IgD-negative memory B cell (primary cell): ENCODE measurements at regions not wholly inside any gene's neighbourhood (a gene's known extent, or its start where the extent isn't known, plus 50 kb on each side); places are given as distances from the start of the nearest gene placed in this dataset.

Experiments used
- H3K27ac Mint-ChIP-seq, 3 donors: one replicate each; pipeline ENCODE4 v1.8.0; 2020 to 2022; ENCODE audit warnings: mild to moderate bottlenecking in 3 of 3, mixed read lengths in 3 of 3, moderate library complexity in 1 of 3
- H3K27me3 Mint-ChIP-seq: one replicate; pipeline ENCODE4 v1.8.0; 2021; ENCODE audit warnings: mixed read lengths
- H3K36me3 Mint-ChIP-seq: one replicate; pipeline ENCODE4 v1.8.0; 2020; ENCODE audit warnings: mild to moderate bottlenecking, mixed read lengths
- H3K4me1 Mint-ChIP-seq, 3 donors: one replicate each; pipeline ENCODE4 v1.8.0; 2020 to 2022; ENCODE audit warnings: mixed read lengths in 3 of 3, mild to moderate bottlenecking in 1 of 3
- H3K4me3 Mint-ChIP-seq, 4 donors: one replicate each; pipeline ENCODE4 v1.8.0; 2020 to 2022; ENCODE audit warnings: mild to moderate bottlenecking in 4 of 4, mixed read lengths in 4 of 4, moderate library complexity in 3 of 4
- H3K9me3 Mint-ChIP-seq, 3 donors: one replicate each; pipeline ENCODE4 v1.8.0; 2020 to 2021; ENCODE audit warnings: mixed read lengths in 3 of 3, mild to moderate bottlenecking in 1 of 3

GRCh38 chrX:151796576-151796975 lies 62.0 kb downstream of the CNGA2 start:
- Mint-ChIP-seq H3K4me3 (no peak overlapping the region), H3K9me3 (peaks cover 0 to 3% (median 0%) of the 10 kb centered on the region in 3 donors), H3K36me3 (no peaks in the 10 kb centered on the region), H3K27ac (no peak overlapping the region), H3K4me1 (peaks cover 0 to 2% (median 0%) of the 10 kb centered on the region in 3 donors), H3K27me3 (peaks cover 3% of the 10 kb centered on the region)

DNA sequence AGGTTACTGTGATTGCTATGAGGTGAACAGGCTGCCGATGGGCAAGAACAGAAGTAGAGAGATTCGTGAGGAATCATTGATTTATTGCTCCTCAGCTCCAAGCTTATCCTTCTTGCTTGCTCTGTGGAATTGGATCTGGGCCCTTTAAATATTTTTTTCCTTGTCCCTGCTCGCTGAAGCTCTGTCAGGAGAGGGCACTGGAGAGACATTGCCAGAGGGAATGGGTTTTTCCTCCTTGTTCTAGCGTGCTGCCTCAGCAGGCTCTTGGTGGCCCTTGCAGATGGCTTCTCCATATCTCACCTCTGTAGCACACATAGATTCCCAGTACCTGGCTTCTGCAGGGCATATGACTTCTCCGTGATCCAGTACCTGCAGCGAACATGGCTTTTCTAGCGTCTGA lies 67.4 kb downstream of the CNGA2 start:
- no peaks in the 10 kb centered on the region for H3K36me3 Mint-ChIP-seq
- H3K27ac Mint-ChIP-seq, result no peak overlapping the region
- peaks cover 0 to 2% (median 0%) of the 10 kb centered on the region in 3 donors for H3K4me1 Mint-ChIP-seq
- peaks cover 3% of the 10 kb centered on the region for H3K27me3 Mint-ChIP-seq
- H3K9me3 Mint-ChIP-seq, result peaks cover 0 to 3% (median 0%) of the 10 kb centered on the region in 3 donors
- no peak overlapping the region for H3K4me3 Mint-ChIP-seq

DNA sequence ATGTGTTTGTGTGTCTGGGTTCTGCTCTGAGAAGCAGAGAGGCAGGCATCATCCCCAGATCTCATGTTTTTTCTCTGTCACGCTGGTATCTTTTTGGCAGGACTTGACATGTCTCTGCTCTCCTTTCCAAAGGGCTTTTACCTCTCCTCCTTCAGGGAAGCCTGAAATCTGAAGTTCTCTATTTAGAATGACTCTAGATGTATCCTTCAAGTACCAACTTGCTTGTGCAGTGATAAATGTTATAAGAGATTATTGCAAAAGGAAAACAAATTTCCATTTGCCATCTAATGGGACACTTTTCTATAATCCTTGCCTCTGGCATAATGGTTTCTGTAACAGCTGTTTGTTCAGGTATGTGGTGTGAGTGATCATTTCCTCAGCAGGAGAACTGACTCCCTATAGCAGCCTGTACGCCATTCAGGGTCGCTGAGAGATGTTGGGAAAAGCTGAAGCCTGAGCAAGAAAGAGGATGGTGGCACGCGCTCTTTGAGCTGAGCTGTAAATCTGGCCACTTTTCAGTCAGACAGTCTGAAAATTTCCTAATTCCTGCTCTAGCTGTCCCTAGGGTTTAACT lies 72.5 kb downstream of the CNGA2 start:
- no peaks in the 10 kb centered on the region for H3K4me1 Mint-ChIP-seq
- H3K9me3 Mint-ChIP-seq, result peaks cover 0 to 6% (median 3%) of the 10 kb centered on the region in 3 donors
- H3K27me3 Mint-ChIP-seq, result no peaks in the 10 kb centered on the region
- H3K27ac Mint-ChIP-seq, result peak overlapping the region in 1 of 3 donors; percentile 2
- H3K36me3 Mint-ChIP-seq, result no peaks in the 10 kb centered on the region
- no peak overlapping the region for H3K4me3 Mint-ChIP-seq

GRCh38 chrX:151812661-151813060 lies 78.1 kb downstream of the CNGA2 start:
- Mint-ChIP-seq H3K4me3 (no peak overlapping the region), H3K27me3 (no peaks in the 10 kb centered on the region), H3K27ac (no peak overlapping the region), H3K36me3 (no peaks in the 10 kb centered on the region), H3K4me1 (no peaks in the 10 kb centered on the region), H3K9me3 (peaks cover 0 to 7% (median 0%) of the 10 kb centered on the region in 3 donors)

DNA sequence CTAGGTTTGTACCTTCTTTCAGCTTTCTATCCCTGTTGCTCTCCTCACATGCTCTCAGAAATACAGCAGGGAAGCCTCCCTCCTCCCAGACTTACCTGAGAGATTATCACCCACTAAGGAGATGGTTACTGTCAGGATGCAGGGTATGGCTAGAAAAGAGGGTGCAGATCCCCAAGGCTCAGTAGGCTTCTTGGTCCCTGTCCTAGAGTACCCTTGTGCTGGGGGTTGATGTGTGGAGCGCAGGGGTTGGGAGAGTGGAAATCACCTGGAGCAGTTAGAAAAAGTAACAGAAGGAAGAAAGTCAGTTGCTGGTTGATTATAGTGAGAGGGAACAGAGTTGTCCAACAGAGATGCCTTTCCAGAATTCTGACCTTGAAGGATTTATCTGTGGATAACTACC lies 80.2 kb downstream of the CNGA2 start:
- Mint-ChIP-seq H3K27ac (no peak overlapping the region), H3K27me3 (no peaks in the 10 kb centered on the region), H3K4me3 (no peak overlapping the region), H3K36me3 (no peaks in the 10 kb centered on the region), H3K4me1 (no peaks in the 10 kb centered on the region), H3K9me3 (peaks cover 0 to 2% (median 0%) of the 10 kb centered on the region in 3 donors)

- Mint-ChIP-seq H3K4me3 (no peak overlapping the region), H3K4me1 (no peaks in the 10 kb centered on the region), H3K9me3 (peaks cover 0 to 2% (median 0%) of the 10 kb centered on the region in 3 donors), H3K27ac (no peak overlapping the region), H3K36me3 (no peaks in the 10 kb centered on the region), H3K27me3 (no peaks in the 10 kb centered on the region)
These were observed 80.9 kb downstream of the CNGA2 start for GRCh38 chrX:151815398-151815797.

GRCh38 chrX:151816934-151817333 lies 82.4 kb downstream of the CNGA2 start:
- no peaks in the 10 kb centered on the region for H3K27me3 Mint-ChIP-seq
- H3K9me3 Mint-ChIP-seq, result peaks cover 0 to 2% (median 0%) of the 10 kb centered on the region in 3 donors
- H3K4me1 Mint-ChIP-seq, result no peaks in the 10 kb centered on the region
- H3K36me3 Mint-ChIP-seq, result no peaks in the 10 kb centered on the region
- no peak overlapping the region for H3K4me3 Mint-ChIP-seq
- H3K27ac Mint-ChIP-seq, result no peak overlapping the region

GRCh38 chrX:151818828-151819227 lies 84.3 kb downstream of the CNGA2 start:
- H3K27me3 Mint-ChIP-seq, result no peaks in the 10 kb centered on the region
- no peaks in the 10 kb centered on the region for H3K36me3 Mint-ChIP-seq
- H3K4me1 Mint-ChIP-seq, result no peaks in the 10 kb centered on the region
- H3K9me3 Mint-ChIP-seq, result peaks cover 0 to 2% (median 0%) of the 10 kb centered on the region in 3 donors
- H3K4me3 Mint-ChIP-seq, result no peak overlapping the region
- no peak overlapping the region for H3K27ac Mint-ChIP-seq

DNA sequence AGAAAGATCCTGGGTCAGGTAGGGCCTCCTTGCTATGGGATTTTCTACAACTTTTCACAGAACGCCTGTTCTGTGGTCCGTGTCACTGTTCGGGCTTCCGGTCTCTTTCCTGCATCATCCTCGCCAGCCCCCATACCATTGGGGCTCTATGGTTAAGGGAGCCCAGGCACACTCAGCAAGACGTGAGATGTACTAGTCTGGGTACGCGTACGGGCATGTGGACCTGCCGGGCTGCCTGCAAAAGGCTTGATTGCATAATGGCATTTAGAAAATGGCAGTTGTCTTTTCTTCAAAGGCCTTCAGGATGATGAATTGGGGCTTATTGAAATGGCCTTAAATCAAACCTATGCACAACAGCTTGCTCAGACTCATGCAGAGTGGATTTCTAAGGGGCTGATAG lies 86.7 kb downstream of the CNGA2 start:
- no peak overlapping the region for H3K4me3 Mint-ChIP-seq
- H3K9me3 Mint-ChIP-seq, result no peaks in the 10 kb centered on the region
- no peaks in the 10 kb centered on the region for H3K36me3 Mint-ChIP-seq
- no peak overlapping the region for H3K27ac Mint-ChIP-seq
- no peaks in the 10 kb centered on the region for H3K4me1 Mint-ChIP-seq
- no peaks in the 10 kb centered on the region for H3K27me3 Mint-ChIP-seq

- no peak overlapping the region for H3K27ac Mint-ChIP-seq
- peaks cover 1% of the 10 kb centered on the region for H3K27me3 Mint-ChIP-seq
- no peaks in the 10 kb centered on the region for H3K9me3 Mint-ChIP-seq
- peaks cover 0 to 2% (median 0%) of the 10 kb centered on the region in 3 donors for H3K4me1 Mint-ChIP-seq
- no peak overlapping the region for H3K4me3 Mint-ChIP-seq
- no peaks in the 10 kb centered on the region for H3K36me3 Mint-ChIP-seq
These were observed 87.7 kb upstream of the MAGEA4 start for GRCh38 chrX:151825007-151825406.

DNA sequence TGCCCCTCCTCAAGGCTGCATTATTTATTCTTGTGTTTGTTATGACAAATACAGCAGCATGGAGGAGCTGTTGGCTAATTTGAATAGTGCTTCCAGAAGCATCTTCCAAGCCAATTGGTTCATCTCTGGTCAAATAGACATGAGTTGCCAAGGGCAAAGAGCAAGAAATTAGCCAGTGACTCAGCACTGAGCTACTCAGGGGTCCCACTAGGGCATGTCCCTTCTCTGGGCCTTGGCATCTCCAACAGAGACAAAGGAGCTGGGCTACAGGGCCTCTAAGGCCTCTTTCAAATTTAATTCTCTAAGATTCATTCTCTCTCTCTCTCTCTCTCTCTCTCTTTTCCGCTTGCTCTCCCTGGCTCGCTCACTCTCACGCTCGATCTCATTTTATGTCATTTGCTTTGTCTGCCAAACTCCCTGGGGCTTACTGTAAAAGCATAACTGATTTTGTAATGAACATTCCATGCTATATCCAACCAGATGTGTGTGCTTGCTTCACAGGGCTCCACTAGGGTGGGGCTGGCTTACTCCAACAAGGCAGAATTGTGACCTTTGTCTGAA lies 86.7 kb upstream of the MAGEA4 start:
- peaks cover 0 to 2% (median 0%) of the 10 kb centered on the region in 3 donors for H3K4me1 Mint-ChIP-seq
- no peaks in the 10 kb centered on the region for H3K9me3 Mint-ChIP-seq
- H3K27me3 Mint-ChIP-seq, result peaks cover 1% of the 10 kb centered on the region
- H3K27ac Mint-ChIP-seq, result no peak overlapping the region
- H3K4me3 Mint-ChIP-seq, result no peak overlapping the region
- no peaks in the 10 kb centered on the region for H3K36me3 Mint-ChIP-seq

DNA sequence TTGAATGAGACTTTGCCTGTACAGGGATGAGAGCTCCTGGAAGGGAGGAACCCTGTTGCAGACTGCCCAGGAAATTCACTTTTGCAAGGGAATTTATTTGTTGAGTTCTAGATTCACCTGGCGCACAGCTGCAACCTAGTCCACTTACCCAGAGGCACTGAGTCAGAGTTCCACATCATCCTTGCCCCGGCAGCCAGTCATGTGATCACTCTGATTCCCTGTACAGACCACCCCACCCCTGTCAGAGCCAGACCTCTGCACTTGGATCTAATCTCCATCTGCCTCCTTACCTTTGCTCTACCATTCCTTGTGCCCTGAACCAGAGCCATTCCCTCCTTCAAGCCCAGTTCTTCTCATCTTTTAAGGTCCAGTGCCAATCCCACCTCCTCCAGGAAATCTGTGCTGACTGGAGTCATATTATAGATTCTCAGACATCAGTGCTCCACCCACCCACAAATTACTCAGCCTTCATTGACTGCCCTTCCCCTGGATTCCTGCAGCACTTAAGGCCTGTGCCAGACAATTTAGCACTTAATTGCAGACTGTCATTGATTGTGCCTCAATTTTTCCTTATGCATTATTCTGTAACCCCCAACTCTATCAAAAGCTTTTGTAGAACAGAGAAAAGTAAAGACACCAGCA lies 84.1 kb upstream of the MAGEA4 start:
- peaks cover 1% of the 10 kb centered on the region for H3K27me3 Mint-ChIP-seq
- H3K36me3 Mint-ChIP-seq, result no peaks in the 10 kb centered on the region
- peaks cover 0 to 1% (median 0%) of the 10 kb centered on the region in 3 donors for H3K9me3 Mint-ChIP-seq
- H3K27ac Mint-ChIP-seq, result no peak overlapping the region
- H3K4me1 Mint-ChIP-seq, result peaks cover 0 to 2% (median 0%) of the 10 kb centered on the region in 3 donors
- H3K4me3 Mint-ChIP-seq, result no peak overlapping the region

GRCh38 chrX:151830911-151831310 lies 81.8 kb upstream of the MAGEA4 start:
- peaks cover 0 to 1% (median 0%) of the 10 kb centered on the region in 3 donors for H3K9me3 Mint-ChIP-seq
- no peak overlapping the region for H3K27ac Mint-ChIP-seq
- peaks cover 0 to 2% (median 0%) of the 10 kb centered on the region in 3 donors for H3K4me1 Mint-ChIP-seq
- no peak overlapping the region for H3K4me3 Mint-ChIP-seq
- H3K36me3 Mint-ChIP-seq, result no peaks in the 10 kb centered on the region
- peaks cover 1% of the 10 kb centered on the region for H3K27me3 Mint-ChIP-seq

GRCh38 chrX:151852294-151852693 lies 60.4 kb upstream of the MAGEA4 start:
- Mint-ChIP-seq H3K36me3 (no peaks in the 10 kb centered on the region), H3K4me1 (no peaks in the 10 kb centered on the region), H3K4me3 (no peak overlapping the region), H3K27me3 (no peaks in the 10 kb centered on the region), H3K9me3 (peaks cover 0 to 2% (median 0%) of the 10 kb centered on the region in 3 donors), H3K27ac (no peak overlapping the region)

GRCh38 chrX:151854726-151855495 lies 57.8 kb upstream of the MAGEA4 start:
- peaks cover 0 to 4% (median 2%) of the 10 kb centered on the region in 3 donors for H3K9me3 Mint-ChIP-seq

More at GRCh38 chrX:151854726-151855495, 57.8 kb upstream of the MAGEA4 start:
- Mint-ChIP-seq H3K27me3 (no peaks in the 10 kb centered on the region), H3K27ac (no peak overlapping the region), H3K4me1 (no peaks in the 10 kb centered on the region), H3K4me3 (no peak overlapping the region), H3K36me3 (no peaks in the 10 kb centered on the region)
